ENCODE measurements at regions not wholly inside any gene's neighbourhood (a gene's known extent, or its start where the extent isn't known, plus 50 kb on each side); places are given as distances from the start of the nearest gene placed in this dataset.
"Not testable (repeated sequence)": the region's sequence is repeated elsewhere in the genome, so short reads cannot be mapped to it uniquely, and the experiment has no call there.

DNA sequence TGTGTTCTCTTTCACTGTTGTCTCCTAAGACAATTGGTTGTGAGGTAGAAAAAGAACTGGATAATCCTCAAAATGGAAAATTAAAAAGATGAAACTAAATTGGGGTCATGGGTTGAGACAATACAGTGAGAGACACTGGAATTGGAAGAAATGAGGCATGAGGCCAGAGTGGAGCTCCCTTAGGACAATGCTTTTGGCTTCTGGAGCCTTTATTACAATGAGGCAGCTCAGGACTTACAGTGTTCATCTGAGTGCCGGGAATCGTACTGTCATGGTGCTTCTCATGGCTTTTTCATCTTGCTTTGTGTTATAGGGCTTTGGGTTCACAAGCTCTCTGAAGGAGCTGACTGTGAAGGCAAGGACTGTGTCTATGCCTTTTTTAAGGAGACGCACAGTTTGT is 293.5 kb downstream of the SOX2 start:
- DNase-seq: no peak

- DNase-seq: no peak
Observed at GRCh38 chr3:182005701-182006100, 294.0 kb downstream of the SOX2 start.

DNA sequence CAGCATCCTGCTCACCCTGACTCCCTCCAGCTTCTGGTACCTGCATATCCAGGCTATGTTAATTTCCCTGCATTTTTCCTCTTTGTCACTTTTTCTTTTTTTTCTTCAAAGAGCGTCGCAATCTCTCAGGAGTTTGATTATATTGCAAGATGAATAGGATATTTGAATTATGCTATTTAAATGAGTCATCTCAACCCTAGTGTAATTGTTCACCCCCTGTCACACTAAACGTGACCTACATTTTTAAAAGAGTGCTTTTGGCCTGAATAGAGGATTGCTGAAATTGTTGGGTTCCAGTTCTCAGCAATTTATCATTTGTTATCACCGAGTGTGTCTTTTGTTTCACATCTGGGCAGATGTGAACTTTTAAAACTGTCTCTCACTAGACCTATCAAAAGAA is 294.7 kb downstream of the SOX2 start:
- DNase-seq: no peak

DNA sequence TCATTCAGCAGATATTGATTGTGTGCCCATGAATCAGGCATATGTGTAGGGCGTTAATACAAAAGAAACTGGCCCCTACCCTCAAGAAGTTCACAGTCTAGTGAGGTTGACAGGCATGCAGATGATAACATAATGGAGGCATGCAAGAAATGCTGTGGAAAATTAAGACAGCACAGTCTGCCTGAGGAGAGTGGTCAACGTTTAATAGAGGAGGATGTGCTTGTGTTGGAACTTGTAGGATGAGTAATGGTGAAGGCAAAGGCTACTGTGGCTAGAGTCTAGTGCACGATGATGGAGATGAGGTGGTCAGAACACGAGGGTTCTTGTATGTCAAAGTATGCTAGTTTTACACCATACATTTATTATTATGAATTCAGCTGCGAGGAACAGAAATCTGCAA is 295.7 kb downstream of the SOX2 start:
- DNase-seq: no peak

DNA sequence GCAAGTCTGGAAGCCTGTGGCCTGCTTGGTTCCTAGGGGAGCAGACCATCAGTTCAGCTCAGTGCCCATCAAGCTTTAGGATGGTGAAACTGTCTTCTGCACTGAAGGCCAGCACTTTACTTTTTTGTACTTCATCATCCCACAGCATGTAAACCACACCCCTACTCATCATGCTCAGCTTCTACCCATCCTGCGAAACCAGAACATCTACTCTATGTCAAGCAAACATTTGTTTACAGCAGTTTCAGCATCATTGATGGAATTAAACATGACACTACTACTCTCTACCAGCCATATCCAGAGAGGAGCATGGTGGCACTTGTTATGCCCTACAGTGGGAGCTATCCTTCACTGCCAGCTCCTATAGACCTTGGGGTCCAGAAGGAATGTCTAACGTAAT is 306.6 kb downstream of the SOX2 start:
- no peak for DNase-seq

DNA sequence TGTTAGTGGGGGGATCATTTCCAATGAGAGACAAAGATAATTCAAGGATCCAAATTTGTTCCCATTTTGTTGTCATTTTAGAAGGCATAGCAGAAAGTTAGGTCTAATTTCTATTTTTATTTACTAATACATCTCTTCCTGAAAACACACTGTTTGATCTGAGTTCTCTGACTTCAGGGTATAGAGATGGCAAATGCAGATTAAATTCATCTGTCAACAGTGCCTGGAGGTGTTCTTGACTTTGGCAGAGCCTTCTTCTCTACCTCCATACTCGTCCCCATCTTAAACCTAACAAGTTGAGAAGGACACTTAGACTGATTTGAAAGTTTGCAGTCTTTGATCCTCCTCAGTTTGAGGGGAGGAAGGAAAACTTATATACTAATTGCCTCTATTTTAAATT is 308.2 kb downstream of the SOX2 start:
- no peak for DNase-seq

- DNase-seq: no peak
Observed at GRCh38 chr3:182023843-182024242, 312.1 kb downstream of the SOX2 start.

GRCh38 chr3:182027366-182027765 is 315.6 kb downstream of the SOX2 start:
- DNase-seq: no peak

GRCh38 chr3:182028081-182028480 is 316.4 kb downstream of the SOX2 start:
- no peak for DNase-seq

DNA sequence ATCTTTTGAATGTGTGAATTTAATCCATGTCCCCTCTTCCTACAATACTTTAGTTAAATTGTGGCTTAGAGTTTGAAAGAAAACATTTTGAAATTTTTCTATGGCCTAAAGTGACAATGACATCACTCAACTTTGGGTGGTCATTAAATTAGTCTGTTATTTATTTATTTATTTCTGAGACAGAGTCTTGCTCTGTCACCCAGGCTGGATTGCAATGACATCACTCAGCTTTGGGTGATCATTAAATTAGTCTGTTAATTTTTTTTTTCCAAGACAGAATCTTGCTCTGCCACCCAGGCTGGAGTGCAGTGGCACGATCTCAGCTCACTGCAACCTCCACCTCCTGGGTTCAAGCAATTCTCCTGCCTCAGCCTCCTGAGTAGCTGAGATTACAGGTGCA is 322.5 kb downstream of the SOX2 start:
- not testable (repeated sequence) for DNase-seq

DNA sequence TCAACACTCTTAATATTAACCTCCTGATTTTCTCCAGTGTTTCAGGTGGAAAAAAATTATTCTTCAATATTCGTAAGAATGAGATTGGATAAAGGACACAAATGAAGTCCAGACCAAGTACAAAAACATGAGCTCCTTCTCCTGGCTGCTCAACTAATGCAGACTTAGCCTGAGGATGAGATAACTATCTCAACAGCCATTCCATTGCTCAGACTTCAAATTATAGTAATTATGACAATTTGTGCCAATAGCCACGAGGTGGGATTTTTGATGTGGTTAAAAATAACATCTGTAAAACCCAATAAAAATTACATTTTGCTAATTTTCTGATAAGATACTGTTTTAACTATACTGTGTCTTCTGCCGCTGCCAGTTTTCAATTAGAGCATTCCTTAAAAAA is 323.6 kb downstream of the SOX2 start:
- no peak for DNase-seq

DNA sequence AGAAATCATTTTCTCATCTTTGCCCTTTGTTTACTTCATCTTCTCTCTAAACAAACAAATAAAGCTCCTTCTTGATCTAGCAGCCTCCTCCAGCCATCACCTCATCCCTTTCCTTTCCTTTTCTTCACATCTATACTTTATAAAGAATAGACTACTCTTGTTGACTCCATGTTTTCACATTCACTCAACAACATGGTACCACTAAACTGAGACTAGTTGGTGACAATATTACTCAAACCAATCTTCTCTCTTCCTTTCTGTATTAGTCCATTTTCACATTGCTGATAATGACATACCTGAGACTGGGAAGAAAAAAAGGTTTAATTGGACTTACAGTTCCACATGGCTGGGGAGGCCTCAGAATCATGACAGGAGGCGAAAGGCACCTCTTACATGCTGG is 324.7 kb downstream of the SOX2 start:
- no peak for DNase-seq

- no peak for DNase-seq
Observed at GRCh38 chr3:182041668-182042291, 330.1 kb downstream of the SOX2 start.

- no peak for DNase-seq
Observed at GRCh38 chr3:182045736-182046135, 334.0 kb downstream of the SOX2 start.

DNA sequence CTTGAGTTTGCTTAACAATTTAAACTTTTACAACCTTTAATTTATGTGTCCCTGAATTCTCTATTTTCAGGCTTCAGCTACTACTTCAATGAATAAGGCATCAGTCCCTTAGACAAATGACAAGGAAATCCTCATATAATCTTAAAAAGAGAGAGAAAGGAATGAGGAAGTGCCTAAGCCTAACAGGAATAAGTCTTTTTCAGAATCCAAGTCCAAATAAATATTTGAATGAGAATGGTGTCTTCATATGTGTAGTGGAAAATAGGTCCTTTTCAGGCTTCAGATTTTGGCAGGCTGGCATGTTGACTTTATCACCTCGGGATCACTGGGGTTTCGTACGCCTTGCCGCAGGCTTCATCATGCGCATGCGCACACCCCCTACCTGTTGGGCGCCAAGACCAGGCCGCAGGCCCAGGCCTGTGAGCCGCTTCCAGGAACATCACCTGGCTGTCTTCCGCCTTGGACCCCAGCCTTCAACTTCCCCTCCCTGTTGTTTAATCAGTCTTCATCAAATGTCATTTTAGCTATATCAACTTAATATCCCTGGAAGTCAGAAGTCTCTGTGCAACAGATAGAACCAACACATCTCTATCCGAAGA is 334.5 kb downstream of the SOX2 start:
- no peak for DNase-seq

- DNase-seq: no peak
Observed at GRCh38 chr3:182050932-182051331, 339.2 kb downstream of the SOX2 start.

DNA sequence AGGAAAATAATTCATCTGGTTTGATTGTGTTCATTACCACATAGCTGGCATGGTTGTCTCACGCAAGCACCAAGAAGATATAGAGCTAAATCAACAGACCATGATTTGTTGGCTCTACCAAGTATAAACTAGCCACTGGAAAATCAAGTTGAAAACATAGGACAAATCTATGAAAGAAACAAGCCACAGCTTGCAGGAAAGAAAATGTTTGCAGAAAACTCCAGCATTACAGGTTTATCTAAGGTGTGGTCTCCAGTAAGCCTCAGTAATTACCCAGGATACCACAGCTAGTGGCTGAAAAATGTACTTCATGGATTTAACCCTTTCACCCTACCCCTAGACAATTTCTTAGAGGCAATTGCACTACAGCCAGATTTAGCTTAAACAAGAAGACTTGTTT is 340.6 kb downstream of the SOX2 start:
- no peak for DNase-seq

DNA sequence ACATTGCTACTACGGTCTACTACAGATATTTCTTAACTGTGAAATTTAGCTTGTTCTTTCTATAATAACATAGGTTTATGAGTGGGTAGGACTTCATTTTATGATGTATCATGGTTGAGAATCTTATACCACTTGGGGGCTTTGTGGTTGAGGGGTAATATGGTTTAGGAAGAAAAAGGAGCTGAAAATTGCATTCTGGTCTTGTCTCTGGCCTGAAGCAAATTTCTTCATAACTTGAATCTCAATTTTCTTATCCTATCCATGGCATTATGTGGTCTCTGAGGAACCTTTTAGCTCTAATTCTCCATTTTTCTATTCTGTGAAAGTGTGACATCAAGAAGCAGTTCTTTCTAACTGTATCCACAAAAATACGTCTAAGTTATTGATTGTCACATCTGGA is 341.0 kb downstream of the SOX2 start:
- no peak for DNase-seq

DNA sequence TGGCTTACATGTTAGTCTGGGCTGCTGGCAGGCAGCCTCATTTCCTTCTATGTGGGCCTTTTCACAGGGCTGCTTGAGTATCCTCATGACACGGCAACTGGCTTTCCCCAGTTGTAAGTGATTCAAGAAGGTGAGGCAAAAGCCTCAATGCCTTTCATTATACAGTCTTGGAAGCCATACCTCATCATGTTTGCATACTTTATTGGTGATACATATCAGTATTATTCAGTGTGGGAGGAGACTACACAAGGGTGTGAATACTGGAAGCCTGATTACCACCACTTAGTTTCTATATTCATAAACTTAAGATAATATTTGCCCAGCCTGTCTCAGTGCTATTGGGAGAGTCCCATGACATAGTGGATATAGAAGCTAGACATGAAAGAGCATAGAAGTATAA is 346.8 kb downstream of the SOX2 start:
- DNase-seq: no peak

DNA sequence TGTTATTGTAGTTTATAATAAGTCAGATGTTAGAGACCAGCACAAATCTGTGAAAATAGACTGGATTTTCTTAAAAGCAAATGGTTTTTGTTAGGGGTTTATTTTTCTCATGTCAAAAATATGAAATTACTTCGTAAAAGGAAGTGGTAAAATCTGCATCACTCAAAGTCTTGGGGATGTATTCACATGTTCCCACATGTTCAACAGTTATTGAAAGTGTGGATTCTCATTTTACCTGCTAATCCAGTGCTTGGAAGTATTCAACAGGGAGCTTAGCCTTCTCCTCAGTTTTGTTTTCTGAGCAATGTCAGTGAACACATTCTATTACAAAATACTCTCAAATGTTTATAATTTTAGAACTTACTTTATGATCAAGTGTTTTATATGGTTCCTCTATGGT is 352.0 kb downstream of the SOX2 start:
- DNase-seq: no peak

DNA sequence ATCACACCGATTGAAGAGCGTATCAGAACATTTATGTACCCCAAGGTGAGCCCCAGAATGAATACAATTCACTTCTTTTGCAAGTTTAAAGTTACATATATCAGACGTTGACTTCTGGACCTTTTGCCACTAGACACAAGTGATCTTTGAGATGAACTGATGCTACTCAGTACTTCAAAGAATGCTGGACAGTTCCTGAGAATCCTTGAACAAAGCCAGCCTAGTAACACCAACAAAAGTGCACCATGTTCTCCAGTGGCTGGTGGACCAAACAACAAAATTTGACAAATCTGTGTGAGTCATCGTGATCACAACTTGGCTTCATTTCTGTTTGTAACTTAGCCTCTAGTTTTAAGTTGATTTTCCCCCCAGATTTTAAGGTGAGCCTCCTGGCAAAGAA is 355.7 kb downstream of the SOX2 start:
- no peak for DNase-seq

DNA sequence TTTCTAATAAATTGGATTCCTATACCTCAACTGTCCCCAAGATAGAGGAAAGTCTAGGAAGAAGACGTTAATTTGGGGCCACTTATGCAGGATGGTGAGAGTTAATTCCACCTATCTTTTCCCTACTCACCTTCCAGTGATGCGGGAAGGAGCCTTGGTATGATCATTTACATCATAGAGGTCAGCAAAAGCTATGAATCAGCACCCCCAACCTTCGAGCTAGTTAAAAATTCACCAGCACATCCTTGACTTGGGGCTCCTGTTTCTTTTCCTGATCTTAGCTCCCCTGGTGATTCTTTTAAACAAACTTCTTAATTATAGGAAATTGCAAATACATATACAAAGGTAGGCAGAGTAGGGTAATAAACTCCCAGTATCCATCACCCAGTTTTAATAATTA is 366.6 kb downstream of the SOX2 start:
- no peak for DNase-seq

DNA sequence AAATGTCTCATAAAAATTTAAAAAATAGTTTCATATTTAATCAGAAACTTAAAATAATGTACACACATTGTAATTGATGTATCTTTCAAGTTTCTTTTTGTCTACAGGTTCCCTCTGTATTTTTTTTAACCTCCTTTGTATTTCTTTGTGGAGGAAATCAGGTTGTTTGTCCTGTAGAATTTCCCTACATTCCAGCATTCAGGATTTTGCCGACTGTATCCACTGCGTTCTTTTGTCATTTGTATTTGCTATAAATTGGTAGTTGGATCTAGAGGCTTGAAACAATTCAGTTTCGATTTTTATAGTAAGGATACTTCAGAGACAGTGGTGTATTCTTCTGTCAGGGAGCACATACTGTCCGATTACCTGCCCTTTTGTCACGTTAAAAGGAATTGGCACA is 367.2 kb downstream of the SOX2 start:
- DNase-seq: no peak

DNA sequence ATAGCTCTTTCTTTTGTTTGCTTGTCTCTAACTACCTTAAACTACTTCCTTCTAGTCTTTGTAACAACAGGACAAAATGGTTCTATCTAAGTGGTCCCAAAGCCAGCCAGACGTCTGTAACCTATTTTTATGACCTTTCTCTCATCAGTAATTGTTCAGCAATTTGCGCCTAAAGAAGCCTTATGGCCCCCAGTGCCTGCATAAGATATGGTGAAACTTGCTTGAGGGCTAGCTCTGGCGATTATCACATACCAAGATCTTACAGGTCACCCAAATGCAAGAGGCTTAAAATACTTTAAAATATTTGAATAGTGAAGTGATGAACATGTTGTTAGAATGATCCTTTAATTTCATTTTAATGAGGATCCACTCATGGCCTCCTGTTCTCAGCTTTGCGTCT is 369.4 kb downstream of the SOX2 start:
- no peak for DNase-seq

DNA sequence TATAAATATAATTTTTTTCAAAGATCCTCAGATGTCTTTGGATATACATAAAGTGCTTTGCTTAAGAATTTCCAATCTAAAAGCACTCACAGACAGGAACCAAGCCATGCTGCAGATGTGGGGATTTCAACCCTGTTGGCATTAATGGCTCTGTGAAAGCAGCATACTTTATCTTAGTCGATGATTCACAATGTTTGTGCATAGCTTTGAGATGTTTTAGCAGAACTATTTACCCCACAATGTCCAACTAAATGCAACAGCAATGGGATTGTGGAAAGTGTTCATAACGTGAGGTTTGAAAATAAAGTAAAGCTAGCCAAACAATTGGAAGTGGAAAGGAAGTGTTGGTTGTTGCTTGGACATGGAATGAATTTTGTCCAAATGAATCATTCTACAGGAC is 371.4 kb downstream of the SOX2 start:
- DNase-seq: no peak
